ENCODE measurements at regions not wholly inside any gene's neighbourhood (a gene's known extent, or its start where the extent isn't known, plus 50 kb on each side); places are given as distances from the start of the nearest gene placed in this dataset.
"Not testable (repeated sequence)": the region's sequence is repeated elsewhere in the genome, so short reads cannot be mapped to it uniquely, and the experiment has no call there.

- no peak for DNase-seq
Measured at GRCh38 chr1:14142397-14143100, 442.6 kb downstream of the PRDM2 start.

GRCh38 chr1:14143777-14144176 is 443.8 kb downstream of the PRDM2 start:
- DNase-seq, result no peak

- DNase-seq, result no peak
Measured at GRCh38 chr1:14148526-14148925, 448.5 kb downstream of the PRDM2 start.

- DNase-seq, result no peak
Measured at GRCh38 chr1:14149431-14149830, 449.1 kb upstream of the KAZN start.

GRCh38 chr1:14156543-14156942 is 441.9 kb upstream of the KAZN start:
- DNase-seq, result no peak

GRCh38 chr1:14160781-14161180 is 437.7 kb upstream of the KAZN start:
- no peak for DNase-seq

GRCh38 chr1:14163246-14163645 is 435.2 kb upstream of the KAZN start:
- DNase-seq, result no peak

- no peak for DNase-seq
Measured at GRCh38 chr1:14165371-14165801, 433.1 kb upstream of the KAZN start.

- no peak for DNase-seq
Measured at GRCh38 chr1:14167884-14168283, 430.6 kb upstream of the KAZN start.

GRCh38 chr1:14168326-14169063 is 430.0 kb upstream of the KAZN start:
- no peak for DNase-seq

- no peak for DNase-seq
Measured at GRCh38 chr1:14173598-14173997, 424.9 kb upstream of the KAZN start.

- not testable (repeated sequence) for DNase-seq
Measured at GRCh38 chr1:14177866-14178265, 420.6 kb upstream of the KAZN start.

GRCh38 chr1:14180738-14181137 is 417.7 kb upstream of the KAZN start:
- DNase-seq, result no peak

GRCh38 chr1:14181191-14181795 is 417.2 kb upstream of the KAZN start:
- no peak for DNase-seq

GRCh38 chr1:14182856-14183255 is 415.6 kb upstream of the KAZN start:
- no peak for DNase-seq

- no peak for DNase-seq
Measured at GRCh38 chr1:14183329-14183728, 415.2 kb upstream of the KAZN start.

GRCh38 chr1:14184454-14184853 is 414.0 kb upstream of the KAZN start:
- no peak for DNase-seq

GRCh38 chr1:14189381-14189780 is 409.1 kb upstream of the KAZN start:
- no peak for DNase-seq

- DNase-seq, result no peak
Measured at GRCh38 chr1:14190508-14190907, 408.0 kb upstream of the KAZN start.

GRCh38 chr1:14194511-14194910 is 404.0 kb upstream of the KAZN start:
- no peak for DNase-seq

GRCh38 chr1:14205066-14205465 is 393.4 kb upstream of the KAZN start:
- no peak for DNase-seq

GRCh38 chr1:14215151-14215550 is 383.3 kb upstream of the KAZN start:
- no peak for DNase-seq

- no peak for DNase-seq
Measured at GRCh38 chr1:14217384-14217783, 381.1 kb upstream of the KAZN start.

GRCh38 chr1:14220324-14220723 is 378.2 kb upstream of the KAZN start:
- DNase-seq, result no peak
